Endodermal cell (in vitro differentiated cells): ENCODE measurements at regions not wholly inside any gene's neighbourhood (a gene's known extent, or its start where the extent isn't known, plus 50 kb on each side); places are given as distances from the start of the nearest gene placed in this dataset.

Experiments used
- DNase-seq: peaks from one replicate; pipeline ENCODE4 v3.0.0-alpha.2; 2017
- H3K27ac ChIP-seq: 2 replicates; pipeline ENCODE4 v1.5.1; 2013; ENCODE audit warnings: mild to moderate bottlenecking, low read depth, low read length, moderate library complexity
- H3K27me3 ChIP-seq: 2 replicates; pipeline ENCODE4 v1.6.1; 2013; ENCODE audit warnings: mild to moderate bottlenecking, low read length, moderate library complexity; ENCODE audit not compliant: insufficient read depth, control insufficient read depth, poor library complexity, severe bottlenecking
- H3K36me3 ChIP-seq: 2 replicates; pipeline ENCODE4 v1.7.0; 2013; ENCODE audit warnings: mild to moderate bottlenecking, low read length, moderate library complexity; ENCODE audit not compliant: control insufficient read depth, insufficient read depth
- H3K4me1 ChIP-seq: one replicate; pipeline ENCODE4 v1.7.0; 2013; ENCODE audit warnings: low read length; ENCODE audit not compliant: control insufficient read depth, insufficient read depth
- H3K4me3 ChIP-seq: 2 replicates; pipeline ENCODE4 v1.5.1; 2013; ENCODE audit warnings: mild to moderate bottlenecking, low read length, moderate library complexity
- H3K9ac ChIP-seq: 2 replicates; pipeline ENCODE4 v1.6.1; 2013; ENCODE audit warnings: mild to moderate bottlenecking, low read length, moderate library complexity; ENCODE audit not compliant: poor library complexity, severe bottlenecking; ENCODE audit errors: extremely low read depth
- H3K9me3 ChIP-seq: 2 replicates; pipeline ENCODE4 v1.6.1; 2013; ENCODE audit warnings: mild to moderate bottlenecking, low read length, moderate library complexity; ENCODE audit not compliant: control insufficient read depth
- H3K27ac Mint-ChIP-seq: 2 replicates; pipeline ENCODE4 v1.8.0; 2020; ENCODE audit warnings: mixed read lengths
- H3K27me3 Mint-ChIP-seq: 2 replicates; pipeline ENCODE4 v1.8.0; 2021; ENCODE audit warnings: mild to moderate bottlenecking, mixed read lengths; ENCODE audit not compliant: insufficient read depth
- H3K36me3 Mint-ChIP-seq: 2 replicates; pipeline ENCODE4 v1.8.0; 2020; ENCODE audit warnings: low read depth, mixed read lengths
- H3K4me1 Mint-ChIP-seq: 2 replicates; pipeline ENCODE4 v1.8.0; 2020; ENCODE audit warnings: mixed read lengths
- H3K4me3 Mint-ChIP-seq: 2 replicates; pipeline ENCODE4 v1.8.0; 2020; ENCODE audit warnings: mild to moderate bottlenecking, moderate library complexity, mixed read lengths
- H3K9me3 Mint-ChIP-seq: 2 replicates; pipeline ENCODE4 v1.8.0; 2020; ENCODE audit warnings: mild to moderate bottlenecking, mixed read lengths
- CTCF ChIP-seq: fragments of 200-600 bp; sonication (generic); conservative IDR thresholded peaks from 2 replicates; pipeline ENCODE4 v1.5.0; 2021; ENCODE audit warnings: antibody characterized with exemption, mild to moderate bottlenecking
- WGBS, 2 experiments: methylation state at CpG; one replicate each; pipeline versions ENCODE4 v1.1.5 to v1.1.7; 2013; ENCODE audit warnings: missing lambda C conversion rate in 2 of 2, mixed read lengths in 1 of 2; ENCODE audit not compliant: insufficient coverage in 1 of 2, insufficient read length in 1 of 2; 5-methylcytosine and 5-hydroxymethylcytosine counted together

- Histone ChIP-seq H3K9me3 (peaks cover 2% of the 10 kb centered on the region), H3K27me3 (no peaks in the 10 kb centered on the region), H3K4me1 (no peaks in the 10 kb centered on the region), H3K9ac (no peak overlapping the region), H3K4me3 (no peak overlapping the region), H3K36me3 (no peaks in the 10 kb centered on the region), H3K27ac (no peak overlapping the region)
- Mint-ChIP-seq H3K9me3 (peaks cover 12% of the 10 kb centered on the region), H3K4me3 (no peak overlapping the region), H3K4me1 (peaks cover 19% of the 10 kb centered on the region), H3K27ac (no peak overlapping the region), H3K36me3 (no peaks in the 10 kb centered on the region), H3K27me3 (no peaks in the 10 kb centered on the region)
- WGBS, 2 experiments = 95% methylated on average over 27 of the region's 27 CpGs
- TF ChIP-seq CTCF = no peak
- no peak for DNase-seq
Measured at GRCh38 chr14:62056789-62057188, 294.6 kb downstream of the SNAPC1 start.

GRCh38 chr14:62062645-62063044 lies 300.4 kb downstream of the SNAPC1 start:
- Histone ChIP-seq H3K9ac (no peak overlapping the region), H3K27ac (no peak overlapping the region), H3K36me3 (no peaks in the 10 kb centered on the region), H3K9me3 (no peaks in the 10 kb centered on the region), H3K4me3 (no peak overlapping the region), H3K27me3 (no peaks in the 10 kb centered on the region), H3K4me1 (no peaks in the 10 kb centered on the region)
- DNase-seq = no peak
- peaks cover 3% of the 10 kb centered on the region for H3K4me1 Mint-ChIP-seq
- WGBS, 2 experiments = 98 to 100% methylated on average over 1 to 4 of the region's 5 CpGs
- H3K27ac Mint-ChIP-seq = no peak overlapping the region
- no peaks in the 10 kb centered on the region for H3K36me3 Mint-ChIP-seq
- no peak for TF ChIP-seq CTCF
- H3K4me3 Mint-ChIP-seq = no peak overlapping the region
- H3K9me3 Mint-ChIP-seq = no peaks in the 10 kb centered on the region
- no peaks in the 10 kb centered on the region for H3K27me3 Mint-ChIP-seq

- 69 to 80% methylated on average over 1 to 3 of the region's 3 CpGs for WGBS, 2 experiments
- Histone ChIP-seq H3K4me1 (no peaks in the 10 kb centered on the region), H3K36me3 (no peaks in the 10 kb centered on the region), H3K27me3 (no peaks in the 10 kb centered on the region), H3K4me3 (no peak overlapping the region), H3K9me3 (no peaks in the 10 kb centered on the region), H3K9ac (no peak overlapping the region), H3K27ac (no peak overlapping the region)
- Mint-ChIP-seq H3K4me1 (peaks cover 3% of the 10 kb centered on the region), H3K9me3 (no peaks in the 10 kb centered on the region), H3K27me3 (no peaks in the 10 kb centered on the region), H3K27ac (no peak overlapping the region), H3K4me3 (no peak overlapping the region), H3K36me3 (no peaks in the 10 kb centered on the region)
- TF ChIP-seq CTCF = no peak
- DNase-seq = no peak
Measured at GRCh38 chr14:62064751-62065323, 302.6 kb downstream of the SNAPC1 start.
